Limb (tissue), 2 donors: ENCODE measurements at regions not wholly inside any gene's neighbourhood (a gene's known extent, or its start where the extent isn't known, plus 50 kb on each side); places are given as distances from the start of the nearest gene placed in this dataset.

Experiments used
- DNase-seq, 2 donors: peaks; one replicate each; pipeline ENCODE4 v3.0.0-alpha.2; 2016; ENCODE audit errors: extremely low spot score in 2 of 2

- DNase-seq, result no peak
These were observed 563.7 kb upstream of the PRKX start for GRCh38 chrX:4277122-4277521.

GRCh38 chrX:4268676-4269075 lies 555.2 kb upstream of the PRKX start:
- DNase-seq, result no peak

DNA sequence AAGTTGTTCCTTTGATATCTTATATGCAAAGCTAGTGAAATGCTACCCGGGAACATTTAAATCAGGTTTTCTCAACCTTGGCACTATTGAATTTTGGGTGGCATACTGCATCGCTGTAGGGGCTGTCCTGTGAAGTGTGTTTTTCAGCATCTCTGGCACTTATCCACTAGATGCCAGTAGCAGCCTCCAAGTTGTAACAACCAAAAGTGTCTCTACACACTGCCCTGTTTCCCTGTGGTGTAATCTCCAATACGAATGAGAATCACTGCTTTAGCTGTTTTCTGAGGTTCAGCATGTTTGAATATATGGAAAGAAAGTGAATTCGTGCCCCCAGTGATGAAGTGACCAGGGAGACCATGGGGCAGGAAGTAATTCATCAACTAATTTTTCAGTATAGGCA lies 551.6 kb upstream of the PRKX start:
- DNase-seq, result no peak

DNA sequence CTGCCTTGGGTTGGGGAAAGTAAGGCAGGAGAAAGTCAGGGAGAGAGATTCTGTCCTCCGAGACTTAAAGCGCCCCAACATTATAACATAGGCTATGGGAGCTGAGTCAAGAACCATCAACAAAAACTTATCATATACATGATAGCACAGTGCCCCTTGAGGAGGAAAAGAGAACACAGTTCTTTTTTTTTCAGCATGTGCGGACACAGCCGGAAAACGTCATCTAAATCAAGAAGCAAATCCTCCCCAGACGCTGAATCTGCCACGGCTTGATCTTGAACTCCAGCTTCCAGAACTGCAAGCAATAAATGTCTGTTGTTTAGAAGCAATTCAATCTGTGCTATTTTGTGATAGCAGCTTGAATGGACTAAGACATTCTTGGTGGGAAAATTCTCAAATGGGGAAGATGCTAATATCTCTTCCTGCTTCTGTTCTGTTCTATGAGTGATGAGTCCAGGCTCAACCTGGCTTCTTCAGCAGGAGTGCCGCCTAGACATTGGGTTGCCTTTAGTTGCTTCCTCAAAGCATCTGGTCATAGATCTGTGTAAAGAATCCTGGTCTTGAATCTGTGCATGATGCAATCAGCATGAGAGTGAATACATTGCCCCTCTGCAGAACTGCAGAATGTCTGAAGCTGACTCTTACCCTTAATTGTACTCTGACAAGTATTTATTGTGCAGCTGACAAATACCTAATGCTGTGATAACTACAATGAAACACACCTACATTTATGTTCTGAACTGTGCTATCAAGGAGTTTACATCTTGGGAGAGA lies 549.8 kb upstream of the PRKX start:
- DNase-seq, result no peak

DNA sequence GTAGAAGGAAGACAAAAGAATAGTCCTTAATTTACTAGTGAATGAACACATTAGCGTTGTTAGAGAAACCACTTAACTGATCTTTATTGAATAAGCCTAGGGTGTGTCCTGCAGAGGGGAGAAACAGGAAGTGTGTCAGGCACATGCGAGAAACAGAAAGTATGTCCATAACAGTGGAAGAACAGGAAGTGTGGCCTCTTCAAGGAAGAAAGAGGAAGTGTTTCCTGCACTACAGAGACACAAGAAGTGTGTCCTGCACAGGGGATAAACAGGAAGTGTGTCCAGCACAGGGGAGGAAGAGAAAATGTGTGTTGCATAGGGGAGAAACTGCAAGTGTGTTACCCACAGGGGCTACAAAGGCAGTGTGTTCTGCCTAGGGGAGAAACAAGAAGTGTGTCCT lies 539.6 kb upstream of the PRKX start:
- DNase-seq, result no peak

GRCh38 chrX:4249401-4249800 lies 536.0 kb upstream of the PRKX start:
- no peak for DNase-seq

- no peak for DNase-seq
These were observed 530.3 kb upstream of the PRKX start for GRCh38 chrX:4243759-4244158.

DNA sequence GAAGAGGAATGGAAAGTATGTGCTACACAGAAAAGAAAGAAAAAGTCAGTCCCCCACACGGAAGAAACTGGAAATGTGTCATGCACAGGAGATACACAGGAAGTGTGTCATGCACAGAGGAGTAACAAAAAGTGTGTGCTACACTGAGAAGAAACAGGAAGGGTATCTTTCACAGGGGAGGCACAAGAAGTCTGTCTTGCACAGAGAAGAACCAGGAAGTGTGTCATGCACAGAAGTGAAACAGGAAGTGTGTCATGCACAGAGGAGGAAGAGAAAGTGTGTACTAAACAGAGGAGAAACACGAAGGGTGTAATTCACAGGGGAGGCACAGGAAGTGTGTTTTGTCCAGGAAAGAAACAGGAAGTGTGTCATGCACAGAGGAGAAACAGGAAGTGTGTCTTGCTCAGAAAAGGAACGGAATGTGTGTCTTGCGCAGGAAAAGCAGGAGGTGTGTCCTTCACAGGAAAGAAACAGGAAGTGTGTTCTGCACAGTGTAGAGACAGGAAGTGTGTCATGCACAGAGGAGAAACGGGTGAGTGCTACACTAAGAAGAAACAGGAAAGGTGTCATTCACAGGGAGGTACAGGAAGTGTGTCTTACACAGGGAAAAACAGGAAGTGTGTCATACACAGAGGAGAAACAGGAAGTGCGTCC lies 527.2 kb upstream of the PRKX start:
- no peak for DNase-seq

DNA sequence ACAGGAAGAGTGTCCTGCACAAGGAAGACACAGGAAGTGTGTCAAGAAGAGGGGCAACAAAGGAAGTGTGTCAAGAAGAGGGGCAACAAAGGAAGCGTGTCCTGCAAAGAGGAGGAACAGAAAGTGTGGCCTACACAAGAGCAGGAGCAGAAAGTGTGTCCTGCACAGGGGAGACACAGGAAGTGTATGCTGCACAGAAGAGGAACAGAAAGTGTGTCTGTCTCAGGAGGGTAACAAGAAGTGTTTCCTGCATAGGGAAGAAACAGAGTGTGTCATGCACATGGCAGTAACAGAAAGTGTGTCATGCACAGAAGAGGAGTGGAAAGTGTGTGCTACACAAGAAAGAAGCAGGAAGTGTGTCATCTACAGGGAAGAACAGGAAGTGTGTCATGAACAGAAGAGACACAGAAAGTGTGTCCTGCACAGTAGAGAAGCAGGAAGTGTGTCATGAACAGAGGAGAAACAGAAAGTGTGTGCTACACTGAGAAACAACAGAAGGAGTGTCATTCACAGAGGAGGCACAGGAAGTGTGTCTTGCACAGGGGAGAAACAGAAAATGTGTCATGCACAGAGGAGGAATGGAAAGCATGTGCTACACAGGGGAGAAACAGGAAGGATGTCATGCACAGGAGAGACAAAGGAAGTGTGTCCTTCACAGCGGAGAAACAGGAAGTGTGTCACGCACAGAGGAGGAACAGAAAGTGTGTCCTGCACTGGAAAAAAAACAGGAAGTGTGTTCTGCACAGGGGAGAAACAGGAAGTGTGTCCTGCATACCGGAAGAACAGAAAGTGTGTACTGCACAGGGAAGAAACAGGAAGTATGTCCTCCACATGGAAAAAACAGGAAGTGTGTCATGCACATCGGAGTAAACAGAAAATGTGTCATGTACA lies 526.4 kb upstream of the PRKX start:
- DNase-seq, result no peak

- DNase-seq, result no peak
These were observed 525.5 kb upstream of the PRKX start for GRCh38 chrX:4238916-4239315.

GRCh38 chrX:4225086-4225485 lies 511.6 kb upstream of the PRKX start:
- DNase-seq, result no peak

- no peak for DNase-seq
These were observed 493.5 kb upstream of the PRKX start for GRCh38 chrX:4206941-4207340.

GRCh38 chrX:4197971-4198370 lies 484.5 kb upstream of the PRKX start:
- DNase-seq, result no peak

DNA sequence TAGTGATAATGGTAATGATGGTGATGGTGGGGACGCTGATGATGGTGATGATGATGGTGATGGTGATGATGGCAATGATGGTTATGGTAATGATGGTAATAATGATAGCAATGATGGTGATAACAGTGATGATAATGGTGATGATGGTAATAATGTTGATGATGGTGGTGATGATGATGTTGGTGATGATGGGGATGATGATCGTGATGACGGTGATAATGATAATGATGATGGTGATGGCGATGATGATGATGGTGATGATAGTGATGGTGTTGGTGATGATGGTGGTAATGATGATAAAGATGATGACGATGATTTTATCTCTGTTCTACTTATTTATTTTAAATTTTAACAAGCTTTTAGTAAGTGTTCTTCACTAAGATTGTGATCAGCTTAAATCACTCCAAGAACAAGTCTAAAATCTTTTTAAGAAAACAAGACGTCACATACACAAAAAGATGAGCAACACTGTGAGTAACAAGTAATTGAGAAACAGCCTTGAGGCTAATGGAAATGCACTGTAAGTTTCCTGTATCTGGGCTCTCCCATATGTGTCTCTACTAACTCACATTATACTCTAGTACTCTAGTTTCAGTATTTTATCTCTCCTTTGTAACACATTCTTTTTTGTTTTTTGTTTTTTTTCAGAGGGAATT lies 480.2 kb upstream of the PRKX start:
- no peak for DNase-seq

GRCh38 chrX:4186331-4186730 lies 472.9 kb upstream of the PRKX start:
- no peak for DNase-seq

- DNase-seq, result no peak
These were observed 471.6 kb upstream of the PRKX start for GRCh38 chrX:4185086-4185485.

- DNase-seq, result no peak
These were observed 469.0 kb upstream of the PRKX start for GRCh38 chrX:4182408-4182806.

GRCh38 chrX:4181782-4182407 lies 468.4 kb upstream of the PRKX start:
- DNase-seq, result no peak

GRCh38 chrX:4179031-4179430 lies 465.6 kb upstream of the PRKX start:
- DNase-seq, result no peak

DNA sequence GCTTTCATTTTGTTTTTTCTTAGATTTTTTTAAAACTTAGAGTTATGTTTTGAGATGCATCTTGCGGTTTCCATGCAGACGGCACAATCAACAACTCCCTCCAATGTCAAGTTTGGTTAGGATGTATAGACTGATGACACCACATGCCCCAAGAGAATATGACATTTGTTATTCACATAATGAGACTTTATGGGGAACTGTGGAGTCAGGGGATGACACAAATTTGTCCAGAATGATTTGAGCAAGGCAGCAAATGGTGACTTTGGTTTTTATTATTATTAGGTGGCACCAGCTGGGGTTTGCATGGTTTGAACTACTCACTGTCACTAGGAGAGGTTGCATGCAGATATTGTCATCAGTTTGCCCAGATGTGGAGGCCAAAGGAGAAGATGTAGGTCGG lies 461.8 kb upstream of the PRKX start:
- no peak for DNase-seq

- no peak for DNase-seq
These were observed 460.3 kb upstream of the PRKX start for GRCh38 chrX:4173743-4174142.
